Spleen (tissue), 11 donors: ENCODE measurements at regions not wholly inside any gene's neighbourhood (a gene's known extent, or its start where the extent isn't known, plus 50 kb on each side); places are given as distances from the start of the nearest gene placed in this dataset.

ENCODE experiments used
- DNase-seq: peaks from one replicate; pipeline ENCODE4 v3.0.0-alpha.2; 2020
- H3K27ac ChIP-seq, 8 donors: fragments of 200-600 bp; sonication (generic) in 7 of 8; 1 replicate in 4 of 8; 2 replicates in 4 of 8; pipeline versions ENCODE4 v1.5.0 to v1.8.0; 2016 to 2021; ENCODE audit warnings: inconsistent platforms in 4 of 8, mild to moderate bottlenecking in 4 of 8, moderate library complexity in 1 of 8
- H3K27me3 ChIP-seq, 7 donors: fragments of 200-600 bp; sonication (generic) in 6 of 7; replicated peaks in 1 of 7; 1 replicate in 4 of 7; 2 replicates in 3 of 7; pipeline versions ENCODE4 v1.5.0 to v1.8.0; 2016 to 2021; ENCODE audit warnings: inconsistent platforms in 3 of 7, mild to moderate bottlenecking in 1 of 7
- H3K36me3 ChIP-seq, 6 donors: fragments of 200-600 bp; sonication (generic) in 5 of 6; 1 replicate in 4 of 6; 2 replicates in 2 of 6; pipeline versions ENCODE4 v1.5.0 to v1.8.0; 2016 to 2021; ENCODE audit warnings: inconsistent platforms in 2 of 6
- H3K4me1 ChIP-seq, 6 donors: fragments of 200-600 bp; sonication (generic) in 5 of 6; 1 replicate in 3 of 6; 2 replicates in 3 of 6; pipeline versions ENCODE4 v1.5.0 to v1.8.0; 2016 to 2021; ENCODE audit warnings: inconsistent platforms in 3 of 6
- H3K4me3 ChIP-seq, 8 donors: fragments of 200-600 bp; sonication (generic) in 7 of 8; 1 replicate in 4 of 8; 2 replicates in 4 of 8; pipeline versions ENCODE4 v1.5.0 to v1.8.0; 2016 to 2021; ENCODE audit warnings: inconsistent platforms in 4 of 8, mild to moderate bottlenecking in 4 of 8, moderate library complexity in 2 of 8
- H3K9me3 ChIP-seq, 8 donors: fragments of 200-600 bp; sonication (generic) in 7 of 8; 1 replicate in 4 of 8; 2 replicates in 4 of 8; pipeline versions ENCODE4 v1.5.0 to v1.8.0; 2016 to 2021; ENCODE audit warnings: inconsistent platforms in 4 of 8
- POLR2A ChIP-seq, 3 donors: fragments of 450-650 bp; IDR thresholded peaks; one replicate each; pipeline ENCODE4 v1.5.1; 2017; ENCODE audit warnings: antibody characterized with exemption in 3 of 3, mild to moderate bottlenecking in 1 of 3
- POLR2AphosphoS5 ChIP-seq, 3 donors: sonication (generic); formaldehyde crosslinking; IDR thresholded peaks; one replicate each; pipeline ENCODE4 v1.5.1; 2017; ENCODE audit warnings: antibody characterized with exemption in 3 of 3
- WGBS, 5 donors: extraction: QIAGEN DNeasy Blood & Tissue Kit in 3 of 5; methylation state at CpG; one replicate each; pipeline versions ENCODE4 v1.1.5 to v1.1.7; 2013 to 2018; 5-methylcytosine and 5-hydroxymethylcytosine counted together
- intact Hi-C: fragments of 100-400 bp; cut with DNase I; formaldehyde crosslinking; loops from one replicate; pipeline ENCODE4 v1.15.0; 2023; ENCODE audit warnings: low total_unique reads
- TF ChIP-seq, protein P1 (sequence below), 11 experiments: fragments of 200-600 bp in 7 of 11; fragments of 450-650 bp in 4 of 11; sonication (generic) in 4 of 11; IDR thresholded peaks in 8 of 11; conservative IDR thresholded peaks in 3 of 11; 1 replicate in 7 of 11; 2 replicates in 4 of 11; pipeline versions ENCODE4 v1.4.0 to v1.8.0; 2016 to 2021; ENCODE audit warnings: antibody characterized with exemption in 11 of 11, inconsistent platforms in 4 of 11, mild to moderate bottlenecking in 1 of 11
- donor health status: healthy with polysubstance abuse.
- donor health status: DM: no; HTN: no; CAD: no; lungs with moderate emphysema.
- donor health status: DM: no; HTN: no; CAD: no.
- donor health status: Bipolar disorder and iron deficiency.
- donor health status: healthy.
- donor health status: DM: no; HTN: no; CAD: no.
- donor health status: DM: yes; HTN: yes; CAD: no.

- peaks cover 0 to 6% (median 0%) of the 10 kb centered on the region in 8 donors for H3K9me3 ChIP-seq
- no peaks in the 10 kb centered on the region for H3K36me3 ChIP-seq
- no peaks in the 10 kb centered on the region for H3K4me1 ChIP-seq
- WGBS, 5 donors, result 78 to 92% (median 85%) methylated on average over 3 of the region's 3 CpGs
- intact Hi-C loops, result no loop called here
- no peaks in the 10 kb centered on the region for H3K27me3 ChIP-seq
- TF ChIP-seq POLR2AphosphoS5 (IDR thresholded peaks at IDR 0.05), result no peak
- TF ChIP-seq, protein P1, sequence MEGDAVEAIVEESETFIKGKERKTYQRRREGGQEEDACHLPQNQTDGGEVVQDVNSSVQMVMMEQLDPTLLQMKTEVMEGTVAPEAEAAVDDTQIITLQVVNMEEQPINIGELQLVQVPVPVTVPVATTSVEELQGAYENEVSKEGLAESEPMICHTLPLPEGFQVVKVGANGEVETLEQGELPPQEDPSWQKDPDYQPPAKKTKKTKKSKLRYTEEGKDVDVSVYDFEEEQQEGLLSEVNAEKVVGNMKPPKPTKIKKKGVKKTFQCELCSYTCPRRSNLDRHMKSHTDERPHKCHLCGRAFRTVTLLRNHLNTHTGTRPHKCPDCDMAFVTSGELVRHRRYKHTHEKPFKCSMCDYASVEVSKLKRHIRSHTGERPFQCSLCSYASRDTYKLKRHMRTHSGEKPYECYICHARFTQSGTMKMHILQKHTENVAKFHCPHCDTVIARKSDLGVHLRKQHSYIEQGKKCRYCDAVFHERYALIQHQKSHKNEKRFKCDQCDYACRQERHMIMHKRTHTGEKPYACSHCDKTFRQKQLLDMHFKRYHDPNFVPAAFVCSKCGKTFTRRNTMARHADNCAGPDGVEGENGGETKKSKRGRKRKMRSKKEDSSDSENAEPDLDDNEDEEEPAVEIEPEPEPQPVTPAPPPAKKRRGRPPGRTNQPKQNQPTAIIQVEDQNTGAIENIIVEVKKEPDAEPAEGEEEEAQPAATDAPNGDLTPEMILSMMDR (IDR thresholded peaks at IDR 0.05 in 8 of 11, conservative IDR thresholded peaks at IDR 0.05 in 3 of 11), result no peak
- no peak for TF ChIP-seq POLR2A (IDR thresholded peaks at IDR 0.05)
- no peak overlapping the region for H3K27ac ChIP-seq
- H3K4me3 ChIP-seq, result no peak overlapping the region
- DNase-seq, result no peak
Measured at GRCh38 chr11:105524286-105524685, 85.6 kb upstream of the GRIA4 start.

- intact Hi-C loops, result no loop called here
- no peaks in the 10 kb centered on the region for H3K4me1 ChIP-seq
- no peak overlapping the region for H3K4me3 ChIP-seq
- WGBS, 5 donors, result 84 to 93% (median 88%) methylated on average over 4 of the region's 4 CpGs
- no peak overlapping the region for H3K27ac ChIP-seq
- H3K27me3 ChIP-seq, result no peaks in the 10 kb centered on the region
- H3K9me3 ChIP-seq, result peaks cover 0 to 5% (median 0%) of the 10 kb centered on the region in 8 donors
- TF ChIP-seq POLR2A (IDR thresholded peaks at IDR 0.05), result no peak
- TF ChIP-seq POLR2AphosphoS5 (IDR thresholded peaks at IDR 0.05), result no peak
- TF ChIP-seq, protein P1 (IDR thresholded peaks at IDR 0.05 in 8 of 11, conservative IDR thresholded peaks at IDR 0.05 in 3 of 11), result no peak
- no peak for DNase-seq
- H3K36me3 ChIP-seq, result no peaks in the 10 kb centered on the region
Measured at GRCh38 chr11:105520706-105521345, 89.0 kb upstream of the GRIA4 start.

DNA sequence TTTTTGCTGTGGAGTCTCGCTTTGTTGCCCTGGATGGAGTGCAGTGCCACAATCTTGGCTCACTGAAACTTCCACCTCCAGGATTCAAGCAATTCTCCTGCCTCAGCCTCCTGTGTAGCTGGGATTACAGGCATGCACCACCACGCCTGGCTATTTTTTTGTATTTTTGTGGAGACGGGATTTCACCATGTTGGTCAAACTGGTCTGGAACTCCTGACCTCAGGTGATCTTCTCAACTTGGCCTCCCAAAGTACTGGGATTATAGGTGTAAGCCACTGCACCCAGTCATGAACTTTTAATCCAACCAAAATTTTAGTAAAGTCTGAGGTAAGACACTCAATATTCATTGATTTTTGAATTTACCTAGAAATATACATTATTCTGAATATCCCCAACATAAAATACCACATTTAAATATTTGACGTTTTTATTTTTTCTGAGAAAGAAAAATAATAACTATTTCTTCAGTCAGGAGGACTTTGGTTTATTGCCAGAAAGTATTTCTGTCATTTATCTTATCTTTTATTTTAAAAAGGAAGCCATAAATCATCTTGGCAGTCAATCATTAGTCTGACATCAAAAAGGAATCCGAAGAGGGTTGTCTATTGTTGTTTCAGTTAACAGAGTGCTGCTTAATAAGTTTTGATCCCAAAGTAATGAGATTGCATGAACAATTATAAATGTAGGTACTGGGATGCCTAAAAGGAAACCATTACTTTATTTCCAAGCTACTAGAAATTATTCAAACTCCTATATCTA lies 102.2 kb upstream of the GRIA4 start:
- 69 to 86% (median 78%) methylated on average over 5 of the region's 5 CpGs for WGBS, 5 donors
- no peaks in the 10 kb centered on the region for H3K27me3 ChIP-seq
- no peak overlapping the region for H3K27ac ChIP-seq
- intact Hi-C loops, result no loop called here
- H3K9me3 ChIP-seq, result no peaks in the 10 kb centered on the region
- DNase-seq, result no peak
- no peak overlapping the region for H3K4me3 ChIP-seq
- no peaks in the 10 kb centered on the region for H3K4me1 ChIP-seq
- no peak for TF ChIP-seq POLR2AphosphoS5 (IDR thresholded peaks at IDR 0.05)
- TF ChIP-seq, protein P1 (IDR thresholded peaks at IDR 0.05 in 8 of 11, conservative IDR thresholded peaks at IDR 0.05 in 3 of 11), result no peak
- no peak for TF ChIP-seq POLR2A (IDR thresholded peaks at IDR 0.05)
- H3K36me3 ChIP-seq, result no peaks in the 10 kb centered on the region

- 88 to 97% (median 93%) methylated on average over 1 of the region's 1 CpG for WGBS, 5 donors
- Histone ChIP-seq H3K27ac (no peak overlapping the region), H3K4me1 (no peaks in the 10 kb centered on the region), H3K27me3 (no peaks in the 10 kb centered on the region), H3K9me3 (no peaks in the 10 kb centered on the region), H3K36me3 (no peaks in the 10 kb centered on the region), H3K4me3 (no peak overlapping the region)
- intact Hi-C loops, result no loop called here
- TF ChIP-seq, protein P1 (IDR thresholded peaks at IDR 0.05 in 8 of 11, conservative IDR thresholded peaks at IDR 0.05 in 3 of 11), result no peak
- TF ChIP-seq POLR2A (IDR thresholded peaks at IDR 0.05), result no peak
- DNase-seq, result no peak
Measured at GRCh38 chr11:105492010-105492409, 117.9 kb upstream of the GRIA4 start.
